Transverse colon (tissue), 3 donors: ENCODE measurements at regions not wholly inside any gene's neighbourhood (a gene's known extent, or its start where the extent isn't known, plus 50 kb on each side); places are given as distances from the start of the nearest gene placed in this dataset.

ENCODE experiments used
- EP300 ChIP-seq: sonication (generic); formaldehyde crosslinking; IDR thresholded peaks from one replicate; pipeline ENCODE4 v1.6.1; 2017; ENCODE audit warnings: antibody characterized with exemption, low read depth
- TF ChIP-seq, protein P1 (sequence below), 5 experiments: fragments of 200-600 bp in 3 of 5; fragments of 450-650 bp in 2 of 5; sonication (generic) in 3 of 5; IDR thresholded peaks; 1 replicate in 2 of 5; 2 replicates in 3 of 5; pipeline ENCODE4 v1.5.1; 2016 to 2017; ENCODE audit warnings: antibody characterized with exemption in 5 of 5, inconsistent platforms in 3 of 5, mild to moderate bottlenecking in 2 of 5, moderate library complexity in 1 of 5

DNA sequence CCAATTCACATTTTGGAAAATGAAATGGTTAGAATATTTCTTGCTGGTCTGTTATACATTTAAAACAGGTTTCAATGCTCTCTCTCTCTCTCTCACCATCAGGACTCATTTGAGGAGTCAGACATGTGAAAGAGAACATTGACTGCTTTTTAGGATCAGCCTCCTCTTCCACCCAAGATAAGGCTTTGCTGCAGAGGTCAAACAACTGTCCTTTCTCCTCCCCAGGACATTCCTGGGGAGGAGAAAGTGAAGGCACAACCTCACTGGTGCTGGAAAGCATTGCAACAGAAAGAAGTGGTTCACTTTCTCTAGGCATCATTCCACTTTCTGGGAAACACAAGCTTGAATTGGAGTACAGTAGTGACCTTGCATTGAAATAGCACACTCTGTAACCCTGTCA, 409.1 kb upstream of the NR2F2 start:
- TF ChIP-seq, protein P1, sequence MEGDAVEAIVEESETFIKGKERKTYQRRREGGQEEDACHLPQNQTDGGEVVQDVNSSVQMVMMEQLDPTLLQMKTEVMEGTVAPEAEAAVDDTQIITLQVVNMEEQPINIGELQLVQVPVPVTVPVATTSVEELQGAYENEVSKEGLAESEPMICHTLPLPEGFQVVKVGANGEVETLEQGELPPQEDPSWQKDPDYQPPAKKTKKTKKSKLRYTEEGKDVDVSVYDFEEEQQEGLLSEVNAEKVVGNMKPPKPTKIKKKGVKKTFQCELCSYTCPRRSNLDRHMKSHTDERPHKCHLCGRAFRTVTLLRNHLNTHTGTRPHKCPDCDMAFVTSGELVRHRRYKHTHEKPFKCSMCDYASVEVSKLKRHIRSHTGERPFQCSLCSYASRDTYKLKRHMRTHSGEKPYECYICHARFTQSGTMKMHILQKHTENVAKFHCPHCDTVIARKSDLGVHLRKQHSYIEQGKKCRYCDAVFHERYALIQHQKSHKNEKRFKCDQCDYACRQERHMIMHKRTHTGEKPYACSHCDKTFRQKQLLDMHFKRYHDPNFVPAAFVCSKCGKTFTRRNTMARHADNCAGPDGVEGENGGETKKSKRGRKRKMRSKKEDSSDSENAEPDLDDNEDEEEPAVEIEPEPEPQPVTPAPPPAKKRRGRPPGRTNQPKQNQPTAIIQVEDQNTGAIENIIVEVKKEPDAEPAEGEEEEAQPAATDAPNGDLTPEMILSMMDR (IDR thresholded peaks at IDR 0.05): no peak
- TF ChIP-seq EP300: no peak
